ENCODE measurements at regions not wholly inside any gene's neighbourhood (a gene's known extent, or its start where the extent isn't known, plus 50 kb on each side); places are given as distances from the start of the nearest gene placed in this dataset.
"Not testable (repeated sequence)": the region's sequence is repeated elsewhere in the genome, so short reads cannot be mapped to it uniquely, and the experiment has no call there.

GRCh38 chr16:80243303-80243702 is 297.5 kb upstream of the DYNLRB2 start:
- DNase-seq, result not testable (repeated sequence)

- DNase-seq, result not testable (repeated sequence)
Observed at GRCh38 chr16:80242279-80242678, 298.5 kb upstream of the DYNLRB2 start.

DNA sequence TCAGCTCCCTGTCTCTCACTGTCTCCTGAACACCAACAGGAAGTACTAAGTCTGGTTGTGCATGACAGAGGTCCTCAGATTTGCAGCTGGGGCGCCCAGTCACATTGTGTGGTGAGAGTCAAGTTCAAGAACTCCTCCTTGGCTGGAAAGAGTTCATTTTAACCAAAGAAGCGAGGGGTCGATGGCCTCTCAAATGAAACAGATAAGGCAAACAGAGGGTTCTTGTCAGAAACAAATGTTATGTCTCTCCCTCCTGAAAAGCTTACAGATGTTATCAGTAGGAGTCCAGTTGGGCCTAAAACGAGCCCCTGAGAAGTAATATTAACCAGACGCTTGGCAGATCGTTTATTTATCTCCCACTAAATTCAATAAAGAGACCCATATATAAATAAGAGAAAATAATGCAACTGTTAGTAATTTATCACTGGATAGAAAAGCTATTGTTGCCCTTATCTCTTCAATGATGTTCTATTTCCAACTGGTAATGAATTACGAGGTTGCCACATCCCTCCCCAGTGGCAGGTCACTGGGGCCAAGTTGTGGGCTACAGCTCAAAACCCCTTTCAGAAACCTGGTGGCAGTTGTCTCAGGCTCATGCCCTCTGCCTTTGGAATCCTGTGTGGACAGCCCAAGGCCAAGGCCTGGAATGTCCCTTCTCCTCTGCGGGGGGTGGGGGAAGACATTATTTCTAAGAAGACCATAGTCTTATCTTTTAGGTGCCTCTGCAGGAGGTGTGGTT is 307.5 kb upstream of the DYNLRB2 start:
- DNase-seq, result no peak

DNA sequence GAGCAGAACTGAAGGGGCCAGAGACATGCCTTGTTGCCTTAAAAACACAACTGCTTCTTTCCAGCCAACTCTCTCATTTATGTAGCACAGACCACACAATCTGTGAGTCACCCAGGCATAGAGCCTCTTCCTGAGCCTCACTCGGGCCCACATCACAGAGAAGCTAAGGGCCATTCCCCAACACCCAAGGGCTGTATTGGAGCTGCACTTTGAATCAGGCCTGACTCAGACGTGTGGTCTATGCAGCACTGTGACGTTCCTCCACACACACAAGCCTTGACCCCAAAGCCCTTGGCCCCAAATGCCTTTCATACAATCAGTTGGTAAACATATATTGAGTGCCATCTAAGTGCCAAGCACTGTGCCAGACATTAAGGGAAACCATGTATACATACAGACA is 308.9 kb upstream of the DYNLRB2 start:
- no peak for DNase-seq

DNA sequence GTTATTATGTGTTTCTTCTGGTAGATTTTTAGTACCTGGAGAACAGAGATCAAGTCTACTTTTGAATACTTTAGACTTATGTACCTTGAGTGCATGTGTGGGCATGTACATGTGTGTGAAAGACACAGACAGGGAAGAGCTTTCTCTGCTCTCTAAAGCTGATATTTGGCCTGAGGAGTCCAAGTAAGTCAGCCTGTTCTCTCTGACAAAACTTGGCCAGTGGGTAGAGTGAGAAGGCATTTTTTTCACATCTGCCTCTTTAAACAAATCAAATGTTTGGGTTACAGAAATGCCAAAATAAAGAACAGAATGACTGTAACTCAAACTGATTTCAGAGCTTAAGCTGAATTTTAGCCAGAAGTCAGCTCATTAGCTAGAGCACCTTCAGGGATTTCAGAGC is 309.7 kb upstream of the DYNLRB2 start:
- DNase-seq, result no peak

- DNase-seq, result no peak
Observed at GRCh38 chr16:80230328-80231120, 310.3 kb upstream of the DYNLRB2 start.

- no peak for DNase-seq
Observed at GRCh38 chr16:80226499-80226898, 314.3 kb upstream of the DYNLRB2 start.

GRCh38 chr16:80210787-80211186 is 330.0 kb upstream of the DYNLRB2 start:
- no peak for DNase-seq

DNA sequence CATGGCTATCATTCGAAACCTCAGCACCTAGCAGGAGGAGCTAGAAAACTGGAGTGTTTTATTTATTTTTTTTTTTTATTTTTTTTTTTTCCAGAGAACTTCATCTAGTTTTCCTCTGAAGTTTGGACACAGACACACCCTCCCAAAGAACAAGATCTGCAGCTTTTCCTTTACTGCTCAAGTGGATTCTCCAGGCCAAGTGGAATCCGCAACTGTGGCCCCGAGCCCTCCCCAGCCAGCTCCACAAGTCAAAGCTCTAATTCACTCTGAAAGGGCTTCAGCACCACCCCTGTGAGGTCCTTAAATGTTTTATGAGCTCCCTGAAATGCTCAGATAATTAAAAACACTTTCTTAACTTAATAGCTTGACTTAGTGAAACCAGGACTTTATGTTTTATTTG is 332.1 kb upstream of the DYNLRB2 start:
- no peak for DNase-seq

- DNase-seq, result no peak
Observed at GRCh38 chr16:80208015-80208414, 332.8 kb upstream of the DYNLRB2 start.

DNA sequence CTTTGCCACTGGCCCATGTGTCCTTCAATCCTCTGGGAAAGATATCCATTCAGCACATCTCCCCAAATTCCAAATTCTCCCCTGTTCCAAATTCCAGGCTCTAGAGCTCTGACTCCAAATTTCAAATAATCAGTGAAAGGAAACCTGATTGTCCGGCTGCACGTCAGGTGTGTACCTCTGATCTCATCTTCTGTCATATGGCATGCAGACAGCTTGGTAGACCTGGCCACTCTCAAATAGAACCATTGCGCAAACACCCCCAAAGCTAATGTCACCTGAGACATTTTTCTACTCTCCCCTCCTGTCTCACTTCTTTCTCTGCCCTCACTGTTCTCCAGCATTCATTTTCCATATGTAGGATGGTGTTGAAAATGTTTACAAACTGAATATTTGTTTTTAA is 337.0 kb upstream of the DYNLRB2 start:
- DNase-seq, result no peak

DNA sequence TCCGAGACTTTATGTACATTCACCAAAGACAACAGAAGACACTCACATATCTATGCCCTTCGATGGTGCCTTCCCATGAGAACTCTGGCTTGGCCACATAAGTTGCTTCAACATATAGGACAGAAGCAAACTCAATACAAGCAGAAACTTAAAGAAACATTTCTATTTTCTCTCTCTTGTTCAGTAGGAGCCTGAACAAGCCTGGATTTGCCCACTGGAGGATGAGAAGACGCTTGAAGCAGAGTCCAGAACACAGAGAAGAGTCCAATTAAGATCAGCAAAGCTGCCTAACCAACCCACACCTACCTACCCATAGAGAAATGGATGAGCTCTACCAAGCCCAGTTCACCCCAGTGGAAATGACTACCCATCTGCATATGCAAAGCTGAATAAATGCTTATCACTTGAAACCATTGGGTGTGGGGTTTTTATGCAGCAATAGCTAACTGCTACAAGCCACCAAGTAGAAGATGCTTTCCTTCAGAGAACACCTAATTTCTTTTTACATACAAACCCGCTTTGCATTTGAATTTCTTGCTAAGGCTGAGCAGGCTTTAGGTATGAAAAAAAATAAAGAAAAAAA is 337.9 kb upstream of the DYNLRB2 start:
- no peak for DNase-seq

DNA sequence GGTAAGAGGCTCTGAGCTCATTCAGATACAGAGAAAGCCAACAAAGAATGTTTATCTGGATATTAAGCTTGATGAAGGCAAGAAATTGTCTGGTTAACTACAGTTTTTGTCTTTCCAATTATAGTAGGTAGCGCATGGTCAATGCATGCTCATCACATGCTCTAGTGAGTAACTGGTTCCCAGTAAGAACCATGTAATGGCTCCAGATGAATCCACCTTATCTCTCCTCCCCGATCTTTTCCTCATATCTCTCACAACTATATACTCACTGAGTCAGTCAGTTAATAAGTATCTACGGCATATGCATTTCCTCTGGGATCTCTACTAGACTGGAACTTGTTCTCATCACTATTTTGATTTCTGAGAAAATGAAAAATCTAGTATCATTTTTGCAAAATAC is 340.7 kb upstream of the DYNLRB2 start:
- DNase-seq, result no peak

DNA sequence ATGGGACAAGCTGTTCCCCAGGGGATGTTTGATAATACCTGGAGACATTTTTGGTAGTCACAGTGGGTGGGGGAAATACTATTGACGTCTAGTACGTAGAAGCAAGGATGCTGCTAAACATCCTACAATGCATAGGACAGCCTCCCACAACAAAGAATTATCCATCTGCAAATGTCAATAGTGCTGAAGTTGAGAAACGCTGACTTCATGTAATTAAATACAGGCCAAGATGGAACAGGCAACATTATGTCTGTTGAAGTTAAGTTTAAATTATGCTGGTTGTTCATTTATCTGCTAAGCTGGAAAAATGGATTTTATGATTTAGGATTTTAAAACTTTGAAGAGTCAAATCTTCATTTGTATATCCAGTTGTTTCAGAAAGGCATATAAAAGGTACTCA is 341.2 kb upstream of the DYNLRB2 start:
- no peak for DNase-seq

DNA sequence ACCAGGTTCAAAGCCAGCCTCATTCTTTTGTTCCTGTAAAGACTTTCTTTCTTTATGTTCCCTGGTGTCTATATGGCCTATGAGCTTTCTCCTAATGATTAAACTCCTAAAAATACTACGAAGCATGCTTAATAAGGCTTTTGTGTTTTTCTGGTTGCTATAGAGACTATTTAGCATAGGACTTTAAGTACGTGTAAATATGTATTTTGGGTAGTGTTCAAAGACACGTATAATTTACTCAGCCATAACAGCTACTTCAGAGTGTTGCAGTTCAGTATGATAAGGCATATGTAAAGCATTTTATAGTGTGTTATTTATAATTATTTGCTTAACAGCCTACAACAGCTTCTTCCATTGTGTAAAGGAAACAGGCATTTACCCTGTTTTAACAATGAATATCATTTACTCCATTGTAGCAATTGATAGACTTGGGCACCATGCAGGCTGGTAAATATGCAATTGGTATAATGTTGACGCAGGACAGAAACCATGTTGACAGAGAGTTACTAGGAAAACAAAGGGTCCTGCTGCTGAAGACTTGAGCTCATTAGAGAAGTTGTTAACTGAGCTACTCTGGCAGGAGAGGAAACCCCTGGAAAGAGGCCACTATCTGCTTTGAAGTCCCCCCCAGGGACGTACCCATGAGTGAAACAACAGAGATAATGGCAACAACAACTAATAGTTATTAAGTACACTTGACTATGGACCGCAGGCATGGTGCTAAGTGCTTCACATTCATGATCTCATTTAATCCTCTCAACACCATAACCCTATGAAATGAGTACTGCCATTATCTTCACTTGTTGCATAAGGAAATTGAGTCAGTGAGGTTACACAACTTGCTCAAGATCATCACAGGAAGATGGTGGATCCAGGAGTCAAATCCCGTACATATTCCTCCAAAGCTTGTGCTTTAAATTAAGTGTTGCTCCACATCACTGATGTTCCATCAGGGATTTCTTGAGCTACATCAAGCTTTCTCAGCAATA is 342.2 kb upstream of the DYNLRB2 start:
- no peak for DNase-seq

- no peak for DNase-seq
Observed at GRCh38 chr16:80197741-80198201, 343.0 kb upstream of the DYNLRB2 start.

- DNase-seq, result no peak
Observed at GRCh38 chr16:80191928-80192327, 348.9 kb upstream of the DYNLRB2 start.

DNA sequence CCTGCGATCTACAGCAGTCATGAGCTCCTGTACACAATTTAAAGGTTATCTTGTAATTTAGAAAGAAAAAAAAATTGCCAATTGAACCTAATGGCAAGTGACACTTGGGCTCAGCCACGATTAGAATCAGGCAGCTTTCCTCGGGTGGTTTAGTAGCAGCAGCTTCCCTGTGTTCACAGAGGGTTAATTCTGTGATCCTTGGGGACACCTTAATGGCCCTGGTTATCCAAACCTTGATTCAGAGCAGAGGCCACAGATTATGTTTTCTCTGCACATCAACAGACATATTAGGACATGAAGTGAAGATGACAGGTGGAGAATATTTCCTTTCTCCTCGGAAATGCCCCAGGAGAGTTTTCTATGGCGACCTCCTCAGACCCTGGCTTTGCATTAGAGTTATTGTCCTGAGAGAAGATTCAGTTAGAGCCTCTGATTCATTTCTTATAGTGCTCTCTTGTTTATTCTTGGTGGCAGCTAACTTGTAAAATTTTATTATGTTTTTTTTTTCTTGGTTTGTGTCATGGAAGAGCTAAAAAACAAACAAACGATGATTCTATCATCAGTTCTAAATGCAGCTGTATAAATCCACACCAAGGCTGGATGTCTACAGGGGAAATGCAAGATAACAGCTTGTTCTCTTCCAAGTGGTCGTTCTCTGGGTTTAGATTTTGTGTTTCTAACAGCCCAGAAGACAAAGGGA is 351.2 kb upstream of the DYNLRB2 start:
- DNase-seq, result no peak

GRCh38 chr16:80176114-80176513 is 364.7 kb upstream of the DYNLRB2 start:
- DNase-seq, result no peak

GRCh38 chr16:80175011-80175410 is 365.8 kb upstream of the DYNLRB2 start:
- no peak for DNase-seq

DNA sequence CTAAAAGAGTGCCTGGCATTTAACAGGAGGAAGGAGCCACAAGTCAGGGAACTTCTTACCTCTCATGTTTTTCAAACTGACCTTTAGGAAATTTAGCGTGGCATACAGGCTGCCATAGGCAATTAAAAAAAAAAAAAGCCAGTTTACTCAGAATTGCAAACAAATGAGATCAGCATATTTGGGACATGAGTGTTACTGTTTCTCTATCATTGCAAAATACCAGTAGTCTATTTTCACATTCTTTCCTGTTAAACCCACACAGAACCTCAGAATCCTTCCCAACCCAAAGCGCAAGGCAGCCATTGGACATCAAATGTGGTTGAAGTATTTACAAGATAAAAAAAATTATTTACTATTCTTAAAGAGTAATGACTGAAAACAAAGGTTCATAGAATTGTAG is 366.4 kb upstream of the DYNLRB2 start:
- DNase-seq, result no peak

DNA sequence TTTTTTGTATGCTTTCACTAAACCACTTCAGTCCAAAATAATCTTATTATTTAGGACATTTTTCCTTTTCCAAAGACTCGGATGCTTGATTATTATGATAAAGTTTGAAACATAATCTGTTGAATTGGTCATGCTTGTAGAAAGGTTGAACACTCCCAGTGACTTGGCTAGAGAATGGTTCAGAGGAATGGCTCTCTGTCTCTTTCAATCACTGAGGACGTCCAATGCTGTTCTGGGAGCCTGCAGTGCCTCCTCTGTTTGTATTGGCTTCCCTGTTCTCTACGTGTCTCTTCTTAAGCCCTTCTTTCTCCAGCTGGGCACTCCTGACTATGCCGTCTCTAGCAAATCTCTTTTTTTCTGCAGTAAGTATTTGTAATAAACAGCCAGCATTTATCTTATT is 369.0 kb upstream of the DYNLRB2 start:
- no peak for DNase-seq
